GM23338 (cell line): ENCODE measurements at regions not wholly inside any gene's neighbourhood (a gene's known extent, or its start where the extent isn't known, plus 50 kb on each side); places are given as distances from the start of the nearest gene placed in this dataset.
A peak's percentile ranks its signal among the peaks of the same experiment; 100 is the strongest.

Source experiments
- ATAC-seq: fragments of 200-7000 bp; cut with Tn5 transposase; 3 replicates; pipeline ENCODE4 v1.9.1; 2020
- DNase-seq: peaks from one replicate; pipeline ENCODE4 v3.0.0-alpha.2; 2015; ENCODE audit warnings: low spot score
- H2AFZ ChIP-seq: fragments of 200-600 bp; sonication (generic); 2 replicates; pipeline ENCODE4 v1.8.0; 2016; ENCODE audit warnings: antibody characterized with exemption, mild to moderate bottlenecking, moderate library complexity
- H3F3A ChIP-seq: fragments of 200-600 bp; sonication (generic); replicated peaks from 2 replicates; pipeline ENCODE4 v1.8.0; 2017; ENCODE audit warnings: antibody characterized with exemption, mixed run types, low read depth
- H3K27ac ChIP-seq: fragments of 200-600 bp; sonication (generic); 2 replicates; pipeline ENCODE4 v1.6.1; 2016; ENCODE audit warnings: low read depth
- H3K27me3 ChIP-seq: fragments of 200-600 bp; sonication (generic); 2 replicates; pipeline ENCODE4 v1.8.0; 2016; ENCODE audit warnings: mild to moderate bottlenecking, mixed run types, moderate library complexity; ENCODE audit not compliant: insufficient read depth
- H3K36me3 ChIP-seq: fragments of 200-600 bp; sonication (generic); 2 replicates; pipeline ENCODE4 v1.8.0; 2016; ENCODE audit warnings: mild to moderate bottlenecking; ENCODE audit not compliant: insufficient read depth
- H3K4me1 ChIP-seq: fragments of 200-600 bp; sonication (generic); 2 replicates; pipeline ENCODE4 v1.8.0; 2016; ENCODE audit warnings: mild to moderate bottlenecking, moderate library complexity; ENCODE audit not compliant: insufficient read depth
- H3K4me2 ChIP-seq: fragments of 200-600 bp; sonication (generic); 2 replicates; pipeline ENCODE4 v1.7.1; 2017; ENCODE audit warnings: mixed run types
- H3K4me3 ChIP-seq: fragments of 200-600 bp; sonication (generic); 2 replicates; pipeline ENCODE4 v1.6.1; 2016; ENCODE audit warnings: mixed run types
- H3K79me2 ChIP-seq: fragments of 200-600 bp; sonication (generic); replicated peaks from 2 replicates; pipeline ENCODE4 v1.8.0; 2017; ENCODE audit warnings: mild to moderate bottlenecking; ENCODE audit not compliant: insufficient read depth
- H3K9me2 ChIP-seq: fragments of 200-600 bp; sonication (generic); 2 replicates; pipeline ENCODE4 v1.8.0; 2017; ENCODE audit not compliant: insufficient read depth
- H4K20me1 ChIP-seq: fragments of 200-600 bp; sonication (generic); replicated peaks from 2 replicates; pipeline ENCODE4 v1.8.0; 2017; ENCODE audit warnings: mild to moderate bottlenecking; ENCODE audit not compliant: insufficient read depth
- H3K27ac Mint-ChIP-seq: 2 replicates; pipeline ENCODE4 v1.8.0; 2020; ENCODE audit warnings: inconsistent platforms, mild to moderate bottlenecking, moderate library complexity, mixed read lengths
- H3K27me3 Mint-ChIP-seq: 3 replicates; pipeline ENCODE4 v1.8.0; 2022; ENCODE audit warnings: low read depth, mild to moderate bottlenecking, moderate library complexity, mixed read lengths, inconsistent platforms; ENCODE audit not compliant: insufficient read depth, poor library complexity
- H3K36me3 Mint-ChIP-seq: 3 replicates; pipeline ENCODE4 v1.8.0; 2021; ENCODE audit warnings: low read depth, mild to moderate bottlenecking, inconsistent platforms, moderate library complexity, mixed read lengths
- H3K4me1 Mint-ChIP-seq: 3 replicates; pipeline ENCODE4 v1.8.0; 2020; ENCODE audit warnings: mild to moderate bottlenecking, inconsistent platforms, mixed read lengths
- H3K4me3 Mint-ChIP-seq: 3 replicates; pipeline ENCODE4 v1.8.0; 2021; ENCODE audit warnings: moderate library complexity, mild to moderate bottlenecking, inconsistent platforms, mixed read lengths
- H3K9me3 Mint-ChIP-seq: 3 replicates; pipeline ENCODE4 v1.8.0; 2020; ENCODE audit warnings: moderate library complexity, mild to moderate bottlenecking, inconsistent platforms, mixed read lengths
- CREB1 ChIP-seq: fragments of 250-450 bp; sonication (Bioruptor Pico); IDR thresholded peaks from 2 replicates; pipeline ENCODE4 v1.5.0; 2020; ENCODE audit warnings: low read depth, mild to moderate bottlenecking, moderate library complexity
- EZH2 ChIP-seq: fragments of 200-600 bp; sonication (generic); IDR thresholded peaks from one replicate; pipeline ENCODE4 v1.8.0; 2017; ENCODE audit warnings: antibody characterized with exemption, mild to moderate bottlenecking, low read depth; ENCODE audit not compliant: unreplicated experiment
- EZH2phosphoT487 ChIP-seq: fragments of 200-600 bp; sonication (generic); IDR thresholded peaks from one replicate; pipeline ENCODE4 v1.8.1; 2018; ENCODE audit warnings: antibody characterized with exemption; ENCODE audit not compliant: unreplicated experiment
- JUNB ChIP-seq: IDR thresholded peaks from one replicate; pipeline ENCODE4 v1.6.1; 2016; ENCODE audit warnings: antibody characterized with exemption; ENCODE audit not compliant: unreplicated experiment
- NANOG ChIP-seq: IDR thresholded peaks from 2 replicates; pipeline ENCODE4 v1.6.1; 2016; ENCODE audit warnings: antibody characterized with exemption, borderline replicate concordance
- POLR2AphosphoS5 ChIP-seq: IDR thresholded peaks from 2 replicates; pipeline ENCODE4 v1.6.1; 2016; ENCODE audit warnings: antibody characterized with exemption, low read depth
- STAT1 ChIP-seq: IDR thresholded peaks from one replicate; pipeline ENCODE4 v1.6.1; 2016; ENCODE audit warnings: antibody characterized with exemption; ENCODE audit not compliant: unreplicated experiment
- ZNF114 ChIP-seq: fragments of 250-450 bp; sonication (Bioruptor Pico); IDR thresholded peaks from 2 replicates; pipeline ENCODE4 v1.5.0; 2020; ENCODE audit warnings: mild to moderate bottlenecking, moderate library complexity
- ZNF331 ChIP-seq: fragments of 250-450 bp; sonication (Bioruptor Pico); IDR thresholded peaks from 2 replicates; pipeline ENCODE4 v1.5.0; 2020; ENCODE audit warnings: low read depth, mild to moderate bottlenecking, moderate library complexity
- TF ChIP-seq, protein P1 (sequence below): IDR thresholded peaks from one replicate; pipeline ENCODE4 v1.6.1; 2018; ENCODE audit warnings: antibody characterized with exemption; ENCODE audit not compliant: unreplicated experiment
- TF ChIP-seq, protein P2 (sequence below), 2 experiments: fragments of 200-600 bp in 1 of 2; sonication (generic) in 1 of 2; conservative IDR thresholded peaks; 2 replicates each; pipeline versions ENCODE4 v1.5.1 to v1.6.1; 2016 to 2017; ENCODE audit warnings: antibody characterized with exemption in 2 of 2, low read depth in 2 of 2, mild to moderate bottlenecking in 2 of 2, moderate library complexity in 1 of 2

DNA sequence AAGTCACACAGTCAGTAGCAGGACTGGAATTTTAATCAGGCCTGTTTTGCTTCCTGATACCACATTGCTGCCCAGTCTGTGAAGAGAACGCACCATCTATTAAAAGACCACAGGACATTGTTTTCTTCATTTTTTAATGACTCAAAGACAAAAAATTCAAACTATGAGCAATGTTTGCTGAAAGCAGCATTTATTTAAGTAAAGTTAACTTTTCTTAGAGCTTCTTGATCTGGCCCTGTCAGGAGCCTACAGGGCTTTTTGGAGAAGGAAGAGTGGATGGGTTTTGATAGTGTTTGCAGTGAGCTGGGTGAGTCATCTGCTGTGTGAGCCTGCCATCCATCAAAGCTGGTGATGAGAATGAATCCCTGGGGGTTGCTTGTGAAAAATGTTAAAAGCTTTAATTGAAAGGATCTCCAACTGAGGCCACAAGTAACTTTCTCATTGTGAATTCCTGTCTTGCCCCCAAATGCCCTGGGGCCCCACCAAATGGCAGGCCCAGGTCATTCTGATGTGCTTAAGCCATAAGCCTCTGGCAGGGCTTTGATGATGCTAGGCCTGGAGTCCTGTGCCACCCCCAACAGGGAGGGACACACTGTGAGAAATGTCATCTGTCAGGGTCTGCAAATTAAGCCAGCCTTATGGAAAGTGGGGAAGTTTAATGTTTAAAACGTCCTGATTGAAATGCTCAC lies 136.2 kb upstream of the PFN2 start:
- Mint-ChIP-seq H3K9me3 (peaks cover 2% of the 10 kb centered on the region; the same call in 2 of the 3 replicates), H3K4me3 (no peak overlapping the region), H3K27ac (no peak overlapping the region), H3K27me3 (no peaks in the 10 kb centered on the region), H3K4me1 (peaks cover 23% of the 10 kb centered on the region), H3K36me3 (no peaks in the 10 kb centered on the region)
- DNase-seq (no peak), ATAC-seq (peak; percentile 89)
- Histone ChIP-seq H3K4me3 (no peak overlapping the region), H3K4me2 (no peak overlapping the region), H3K27me3 (no peaks in the 10 kb centered on the region), H3K4me1 (peaks cover 15% of the 10 kb centered on the region), H3K9me2 (0 out of 2 replicates have a peak, but pooled peaks cover 3% of the 10 kb centered on the region), H3K27ac (no peak overlapping the region), H3K36me3 (no peaks in the 10 kb centered on the region), H3F3A (no peaks in the 10 kb centered on the region), H2AFZ (peak overlapping the region; percentile 56; the same call in 1 of the 2 replicates), H3K79me2 (no peaks in the 10 kb centered on the region), H4K20me1 (no peaks in the 10 kb centered on the region)
- no peak for TF ChIP-seq ZNF331 (CRISPR knock-in tag)
- no peak for TF ChIP-seq JUNB
- no peak for TF ChIP-seq ZNF114 (CRISPR knock-in tag)
- no peak for TF ChIP-seq EZH2
- no peak for TF ChIP-seq EZH2phosphoT487

DNA sequence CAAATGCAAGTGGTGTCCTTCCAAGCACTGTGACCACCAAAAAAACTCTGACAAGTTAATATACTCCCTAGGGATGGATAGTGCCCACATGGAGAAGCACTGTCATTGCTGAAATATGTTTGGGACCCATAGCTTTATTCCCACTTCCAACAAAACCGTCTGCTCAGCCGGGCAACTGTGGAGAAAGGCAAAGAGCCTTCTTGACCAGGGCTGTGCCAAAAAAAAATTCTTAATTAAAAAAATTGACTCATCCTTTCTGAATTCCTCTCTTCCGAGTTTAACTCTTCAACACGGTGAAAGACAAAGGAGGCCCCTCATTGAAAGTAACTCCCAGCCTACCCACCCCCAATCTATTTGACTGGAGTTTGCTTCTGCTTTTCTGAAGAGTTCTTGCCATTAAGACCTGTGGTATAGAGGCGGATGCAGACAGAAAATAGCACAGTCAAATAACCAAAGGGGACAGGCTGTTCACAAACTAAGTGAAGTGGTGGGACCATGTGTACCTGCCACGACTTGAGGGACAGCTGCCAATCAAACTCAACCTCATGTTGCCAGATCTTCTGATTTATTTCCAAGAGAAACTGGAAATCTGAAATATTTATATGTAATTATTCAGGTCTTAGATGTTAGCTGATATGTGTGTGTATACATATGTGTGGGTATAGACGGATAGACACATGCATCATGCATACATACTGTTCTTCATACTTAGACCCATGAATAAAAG lies 135.4 kb upstream of the PFN2 start:
- Histone ChIP-seq H3K4me3 (no peak overlapping the region), H3K9me2 (0 out of 2 replicates have a peak, but pooled peaks cover 3% of the 10 kb centered on the region), H3K36me3 (no peaks in the 10 kb centered on the region), H3K27me3 (no peaks in the 10 kb centered on the region), H2AFZ (peak overlapping the region; percentile 72; the same call in 1 of the 2 replicates), H3K4me2 (no peak overlapping the region), H3K79me2 (no peaks in the 10 kb centered on the region), H3F3A (no peaks in the 10 kb centered on the region), H3K27ac (no peak overlapping the region), H3K4me1 (peaks cover 15% of the 10 kb centered on the region), H4K20me1 (no peaks in the 10 kb centered on the region)
- Mint-ChIP-seq H3K27ac (no peak overlapping the region), H3K9me3 (peaks cover 5% of the 10 kb centered on the region; the same call in 2 of the 3 replicates), H3K36me3 (no peaks in the 10 kb centered on the region), H3K4me3 (no peak overlapping the region), H3K27me3 (no peaks in the 10 kb centered on the region), H3K4me1 (peaks cover 23% of the 10 kb centered on the region)
- DNase-seq: no peak
- ATAC-seq: no peak
- TF ChIP-seq NANOG (no peak), POLR2AphosphoS5 (no peak), ZNF114 (CRISPR knock-in tag) (no peak), CREB1 (CRISPR knock-in tag) (no peak), STAT1 (no peak), EZH2phosphoT487 (no peak), EZH2 (no peak)
- TF ChIP-seq, protein P1, sequence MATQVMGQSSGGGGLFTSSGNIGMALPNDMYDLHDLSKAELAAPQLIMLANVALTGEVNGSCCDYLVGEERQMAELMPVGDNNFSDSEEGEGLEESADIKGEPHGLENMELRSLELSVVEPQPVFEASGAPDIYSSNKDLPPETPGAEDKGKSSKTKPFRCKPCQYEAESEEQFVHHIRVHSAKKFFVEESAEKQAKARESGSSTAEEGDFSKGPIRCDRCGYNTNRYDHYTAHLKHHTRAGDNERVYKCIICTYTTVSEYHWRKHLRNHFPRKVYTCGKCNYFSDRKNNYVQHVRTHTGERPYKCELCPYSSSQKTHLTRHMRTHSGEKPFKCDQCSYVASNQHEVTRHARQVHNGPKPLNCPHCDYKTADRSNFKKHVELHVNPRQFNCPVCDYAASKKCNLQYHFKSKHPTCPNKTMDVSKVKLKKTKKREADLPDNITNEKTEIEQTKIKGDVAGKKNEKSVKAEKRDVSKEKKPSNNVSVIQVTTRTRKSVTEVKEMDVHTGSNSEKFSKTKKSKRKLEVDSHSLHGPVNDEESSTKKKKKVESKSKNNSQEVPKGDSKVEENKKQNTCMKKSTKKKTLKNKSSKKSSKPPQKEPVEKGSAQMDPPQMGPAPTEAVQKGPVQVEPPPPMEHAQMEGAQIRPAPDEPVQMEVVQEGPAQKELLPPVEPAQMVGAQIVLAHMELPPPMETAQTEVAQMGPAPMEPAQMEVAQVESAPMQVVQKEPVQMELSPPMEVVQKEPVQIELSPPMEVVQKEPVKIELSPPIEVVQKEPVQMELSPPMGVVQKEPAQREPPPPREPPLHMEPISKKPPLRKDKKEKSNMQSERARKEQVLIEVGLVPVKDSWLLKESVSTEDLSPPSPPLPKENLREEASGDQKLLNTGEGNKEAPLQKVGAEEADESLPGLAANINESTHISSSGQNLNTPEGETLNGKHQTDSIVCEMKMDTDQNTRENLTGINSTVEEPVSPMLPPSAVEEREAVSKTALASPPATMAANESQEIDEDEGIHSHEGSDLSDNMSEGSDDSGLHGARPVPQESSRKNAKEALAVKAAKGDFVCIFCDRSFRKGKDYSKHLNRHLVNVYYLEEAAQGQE: no peak
- TF ChIP-seq, protein P2, sequence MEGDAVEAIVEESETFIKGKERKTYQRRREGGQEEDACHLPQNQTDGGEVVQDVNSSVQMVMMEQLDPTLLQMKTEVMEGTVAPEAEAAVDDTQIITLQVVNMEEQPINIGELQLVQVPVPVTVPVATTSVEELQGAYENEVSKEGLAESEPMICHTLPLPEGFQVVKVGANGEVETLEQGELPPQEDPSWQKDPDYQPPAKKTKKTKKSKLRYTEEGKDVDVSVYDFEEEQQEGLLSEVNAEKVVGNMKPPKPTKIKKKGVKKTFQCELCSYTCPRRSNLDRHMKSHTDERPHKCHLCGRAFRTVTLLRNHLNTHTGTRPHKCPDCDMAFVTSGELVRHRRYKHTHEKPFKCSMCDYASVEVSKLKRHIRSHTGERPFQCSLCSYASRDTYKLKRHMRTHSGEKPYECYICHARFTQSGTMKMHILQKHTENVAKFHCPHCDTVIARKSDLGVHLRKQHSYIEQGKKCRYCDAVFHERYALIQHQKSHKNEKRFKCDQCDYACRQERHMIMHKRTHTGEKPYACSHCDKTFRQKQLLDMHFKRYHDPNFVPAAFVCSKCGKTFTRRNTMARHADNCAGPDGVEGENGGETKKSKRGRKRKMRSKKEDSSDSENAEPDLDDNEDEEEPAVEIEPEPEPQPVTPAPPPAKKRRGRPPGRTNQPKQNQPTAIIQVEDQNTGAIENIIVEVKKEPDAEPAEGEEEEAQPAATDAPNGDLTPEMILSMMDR (conservative IDR thresholded peaks at IDR 0.05; ENCODE audit: low read depth in 2 of 2): no peak
